Left forelimb (tissue), 1 donor: ENCODE measurements at regions not wholly inside any gene's neighbourhood (a gene's known extent, or its start where the extent isn't known, plus 50 kb on each side); places are given as distances from the start of the nearest gene placed in this dataset.

Experiments
- DNase-seq: peaks from one replicate; pipeline ENCODE4 v3.0.0-alpha.2; 2018; ENCODE audit warnings: low spot score

GRCh38 chr22:48332438-48333322, 1495.0 kb downstream of the BRD1 start:
- no peak for DNase-seq

GRCh38 chr22:48331691-48332220, 1495.9 kb downstream of the BRD1 start:
- no peak for DNase-seq

GRCh38 chr22:48331266-48331665, 1496.4 kb downstream of the BRD1 start:
- no peak for DNase-seq

- DNase-seq: no peak
These were observed 1500.0 kb downstream of the BRD1 start for GRCh38 chr22:48327721-48328120.

GRCh38 chr22:48323746-48324145, 1503.9 kb downstream of the BRD1 start:
- DNase-seq: no peak

GRCh38 chr22:48322907-48323306, 1504.8 kb downstream of the BRD1 start:
- DNase-seq: no peak

- no peak for DNase-seq
These were observed 1505.6 kb downstream of the BRD1 start for GRCh38 chr22:48321986-48322545.

- DNase-seq: no peak
These were observed 1506.8 kb downstream of the BRD1 start for GRCh38 chr22:48320683-48321451.

GRCh38 chr22:48320048-48320682, 1507.5 kb downstream of the BRD1 start:
- no peak for DNase-seq

GRCh38 chr22:48319321-48320047, 1508.2 kb downstream of the BRD1 start:
- peak; percentile 34 for DNase-seq

GRCh38 chr22:48318575-48319320, 1508.9 kb downstream of the BRD1 start:
- peak; percentile 45 for DNase-seq

- peak; percentile 33 for DNase-seq
These were observed 1509.5 kb downstream of the BRD1 start for GRCh38 chr22:48318173-48318572.

- DNase-seq: peak; percentile 52
These were observed 1511.1 kb downstream of the BRD1 start for GRCh38 chr22:48316257-48317250.

GRCh38 chr22:48315439-48316256, 1512.0 kb downstream of the BRD1 start:
- DNase-seq: peak; percentile 51

- peak; percentile 15 for DNase-seq
These were observed 1513.6 kb downstream of the BRD1 start for GRCh38 chr22:48314073-48314472.

GRCh38 chr22:48313175-48313830, 1514.4 kb downstream of the BRD1 start:
- DNase-seq: peak; percentile 31

- DNase-seq: no peak
These were observed 1516.9 kb downstream of the BRD1 start for GRCh38 chr22:48310740-48311139.

GRCh38 chr22:48310289-48310688, 1517.4 kb downstream of the BRD1 start:
- no peak for DNase-seq
